KBM-7 (cell line): ENCODE measurements at regions not wholly inside any gene's neighbourhood (a gene's known extent, or its start where the extent isn't known, plus 50 kb on each side); places are given as distances from the start of the nearest gene placed in this dataset.
"Not testable (repeated sequence)": the region's sequence is repeated elsewhere in the genome, so short reads cannot be mapped to it uniquely, and the experiment has no call there.

Source experiments
- DNase-seq: peaks from one replicate; pipeline ENCODE4 v3.0.0-alpha.2; 2015
- in situ Hi-C: fragments of 300-500 bp; cut with MboI; formaldehyde crosslinking; loops from 2 replicates; pipeline ENCODE4 v1.14.3; 2020; ENCODE audit warnings: low sequenced_read_pairs, low pct_unique_long_range_greater_than_20kb, mixed read lengths

- no peak for DNase-seq
- in situ Hi-C loops: no loop called here
These were observed 1275.7 kb upstream of the FLRT2 start for GRCh38 chr14:84254290-84254689.

- in situ Hi-C loops: no loop called here
These were observed 1267.0 kb upstream of the FLRT2 start for GRCh38 chr14:84262932-84263331.

GRCh38 chr14:84272290-84272721 lies 1257.6 kb upstream of the FLRT2 start:
- DNase-seq: no peak
- in situ Hi-C loops: no loop called here

More at GRCh38 chr14:84262932-84263331, 1267.0 kb upstream of the FLRT2 start:
- DNase-seq: no peak

GRCh38 chr14:84273181-84273580 lies 1256.8 kb upstream of the FLRT2 start:
- DNase-seq: no peak
- in situ Hi-C loops: no loop called here

- in situ Hi-C loops: no loop called here
- no peak for DNase-seq
These were observed 1247.3 kb upstream of the FLRT2 start for GRCh38 chr14:84282618-84283017.

- in situ Hi-C loops: no loop called here
- DNase-seq: no peak
These were observed 1241.2 kb upstream of the FLRT2 start for GRCh38 chr14:84288781-84289180.

- no peak for DNase-seq
- in situ Hi-C loops: no loop called here
These were observed 1231.2 kb upstream of the FLRT2 start for GRCh38 chr14:84298663-84299195.

GRCh38 chr14:84303140-84303539 lies 1226.8 kb upstream of the FLRT2 start:
- no peak for DNase-seq
- in situ Hi-C loops: no loop called here

GRCh38 chr14:84312551-84312950 lies 1217.4 kb upstream of the FLRT2 start:
- in situ Hi-C loops: no loop called here
- DNase-seq: no peak

GRCh38 chr14:84323450-84323849 lies 1206.5 kb upstream of the FLRT2 start:
- no peak for DNase-seq

GRCh38 chr14:84323978-84324377 lies 1206.0 kb upstream of the FLRT2 start:
- in situ Hi-C loops: no loop called here
- DNase-seq: no peak

More at GRCh38 chr14:84323450-84323849, 1206.5 kb upstream of the FLRT2 start:
- in situ Hi-C loops: no loop called here

GRCh38 chr14:84336433-84336832 lies 1193.5 kb upstream of the FLRT2 start:
- in situ Hi-C loops: no loop called here
- no peak for DNase-seq

GRCh38 chr14:84340938-84341337 lies 1189.0 kb upstream of the FLRT2 start:
- in situ Hi-C loops: no loop called here
- no peak for DNase-seq

GRCh38 chr14:84341867-84342266 lies 1188.1 kb upstream of the FLRT2 start:
- DNase-seq, in situ Hi-C loops: not testable (repeated sequence)

GRCh38 chr14:84343656-84344055 lies 1186.3 kb upstream of the FLRT2 start:
- in situ Hi-C loops: no loop called here
- DNase-seq: no peak

GRCh38 chr14:84351646-84352045 lies 1178.3 kb upstream of the FLRT2 start:
- in situ Hi-C loops: no loop called here

GRCh38 chr14:84361476-84361875 lies 1168.5 kb upstream of the FLRT2 start:
- in situ Hi-C loops: no loop called here
- no peak for DNase-seq

More at GRCh38 chr14:84351646-84352045, 1178.3 kb upstream of the FLRT2 start:
- DNase-seq: no peak

GRCh38 chr14:84375235-84375634 lies 1154.7 kb upstream of the FLRT2 start:
- no peak for DNase-seq
- in situ Hi-C loops: no loop called here

GRCh38 chr14:84390010-84390409 lies 1139.9 kb upstream of the FLRT2 start:
- in situ Hi-C loops: no loop called here
- no peak for DNase-seq

GRCh38 chr14:84397631-84398030 lies 1132.3 kb upstream of the FLRT2 start:
- in situ Hi-C loops: no loop called here

GRCh38 chr14:84399296-84399910 lies 1130.5 kb upstream of the FLRT2 start:
- no peak for DNase-seq
- in situ Hi-C loops: no loop called here

More at GRCh38 chr14:84397631-84398030, 1132.3 kb upstream of the FLRT2 start:
- DNase-seq: no peak
